ENCODE measurements at regions not wholly inside any gene's neighbourhood (a gene's known extent, or its start where the extent isn't known, plus 50 kb on each side); places are given as distances from the start of the nearest gene placed in this dataset.

DNA sequence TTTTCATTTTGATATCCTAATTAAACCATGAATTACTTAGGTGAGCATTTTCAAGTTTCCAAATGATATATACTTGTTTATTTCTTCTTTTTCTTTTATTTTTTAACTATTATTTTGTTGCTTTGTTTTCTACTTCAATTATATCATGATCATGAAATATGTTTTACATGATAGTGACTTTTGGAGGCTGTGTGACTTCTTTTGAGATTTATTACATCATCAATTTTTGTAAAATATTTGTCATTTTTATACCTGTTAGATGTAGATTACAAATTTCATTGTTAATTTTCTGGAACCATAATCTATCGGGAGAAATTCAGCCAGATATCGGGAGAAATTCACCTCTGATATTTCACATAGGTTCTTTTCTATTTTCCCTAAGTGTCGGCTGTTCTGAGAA is 228.6 kb downstream of the RAD51AP2 start:
- DNase-seq (ENCODE audit: low spot score) = no peak
- 90% methylated on average over 3 of the region's 3 CpGs for WGBS
- Histone ChIP-seq H3K27me3 (replicated peaks; ENCODE audit: insufficient read depth) (no peaks in the 10 kb centered on the region), H3K27ac (no peak overlapping the region), H3K9me3 (no peaks in the 10 kb centered on the region), H3K4me3 (no peak overlapping the region), H3K4me1 (replicated peaks) (no peaks in the 10 kb centered on the region), H3K36me3 (no peaks in the 10 kb centered on the region)
- no peak for TF ChIP-seq POLR2A (IDR thresholded peaks at IDR 0.05)
- TF ChIP-seq, protein P1, sequence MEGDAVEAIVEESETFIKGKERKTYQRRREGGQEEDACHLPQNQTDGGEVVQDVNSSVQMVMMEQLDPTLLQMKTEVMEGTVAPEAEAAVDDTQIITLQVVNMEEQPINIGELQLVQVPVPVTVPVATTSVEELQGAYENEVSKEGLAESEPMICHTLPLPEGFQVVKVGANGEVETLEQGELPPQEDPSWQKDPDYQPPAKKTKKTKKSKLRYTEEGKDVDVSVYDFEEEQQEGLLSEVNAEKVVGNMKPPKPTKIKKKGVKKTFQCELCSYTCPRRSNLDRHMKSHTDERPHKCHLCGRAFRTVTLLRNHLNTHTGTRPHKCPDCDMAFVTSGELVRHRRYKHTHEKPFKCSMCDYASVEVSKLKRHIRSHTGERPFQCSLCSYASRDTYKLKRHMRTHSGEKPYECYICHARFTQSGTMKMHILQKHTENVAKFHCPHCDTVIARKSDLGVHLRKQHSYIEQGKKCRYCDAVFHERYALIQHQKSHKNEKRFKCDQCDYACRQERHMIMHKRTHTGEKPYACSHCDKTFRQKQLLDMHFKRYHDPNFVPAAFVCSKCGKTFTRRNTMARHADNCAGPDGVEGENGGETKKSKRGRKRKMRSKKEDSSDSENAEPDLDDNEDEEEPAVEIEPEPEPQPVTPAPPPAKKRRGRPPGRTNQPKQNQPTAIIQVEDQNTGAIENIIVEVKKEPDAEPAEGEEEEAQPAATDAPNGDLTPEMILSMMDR (IDR thresholded peaks at IDR 0.05) = no peak
- no peak for TF ChIP-seq POLR2AphosphoS5 (IDR thresholded peaks at IDR 0.05)
- intact Hi-C loops (cut with DNase I) = no loop called here

DNA sequence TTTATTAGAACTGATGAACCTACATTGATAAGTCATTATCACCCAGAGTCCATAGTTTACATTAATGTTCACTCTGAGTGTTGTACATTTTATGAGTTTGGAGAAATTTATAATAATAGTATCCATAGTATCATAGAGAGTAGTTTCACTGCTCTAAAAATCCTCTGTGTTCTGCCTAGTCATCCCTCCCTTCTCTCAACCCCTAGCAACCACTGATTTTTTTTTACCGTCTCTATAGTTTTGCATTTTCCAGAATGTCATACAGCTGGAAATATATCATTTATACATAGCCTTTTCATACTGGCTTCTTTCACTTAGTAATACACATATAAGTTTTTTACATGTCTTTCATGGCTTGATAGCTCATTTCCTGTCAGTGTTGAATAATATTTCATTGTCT is 231.1 kb downstream of the RAD51AP2 start:
- 71% methylated on average over 1 of the region's 1 CpG for WGBS
- no peak overlapping the region for H3K4me3 ChIP-seq
- intact Hi-C loops (cut with DNase I) = no loop called here

DNA sequence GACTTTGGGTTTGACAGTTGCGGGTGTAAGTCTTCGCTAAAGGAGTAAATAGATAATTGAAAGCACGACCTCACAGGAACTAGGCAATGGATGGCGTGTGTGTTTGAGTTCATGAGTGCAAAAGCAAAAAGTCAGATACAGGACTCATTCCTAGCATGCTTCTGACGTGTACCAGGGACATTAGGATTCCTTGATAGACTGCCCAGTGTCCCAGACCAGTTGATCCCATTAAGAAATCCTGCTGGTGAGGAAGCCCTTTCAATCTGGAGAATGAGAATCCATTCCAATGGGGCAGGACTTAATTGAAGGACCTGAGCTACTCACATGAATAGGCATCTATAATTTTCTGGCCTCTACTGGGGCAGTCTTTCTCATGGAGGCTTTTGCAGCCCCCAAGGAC is 235.4 kb downstream of the RAD51AP2 start:
- 90% methylated on average over 5 of the region's 5 CpGs for WGBS
- intact Hi-C loops (cut with DNase I) = no loop called here
- no peaks in the 10 kb centered on the region for H3K36me3 ChIP-seq
- no peaks in the 10 kb centered on the region for H3K9me3 ChIP-seq
- H3K27me3 ChIP-seq (replicated peaks; ENCODE audit: insufficient read depth) = no peaks in the 10 kb centered on the region
- H3K27ac ChIP-seq = no peak overlapping the region
- no peak overlapping the region for H3K4me3 ChIP-seq
- TF ChIP-seq, protein P1 (IDR thresholded peaks at IDR 0.05) = no peak
- no peak for TF ChIP-seq POLR2A (IDR thresholded peaks at IDR 0.05)
- no peak for TF ChIP-seq POLR2AphosphoS5 (IDR thresholded peaks at IDR 0.05)
- DNase-seq (ENCODE audit: low spot score) = no peak
- no peaks in the 10 kb centered on the region for H3K4me1 ChIP-seq (replicated peaks)

More for the DNA sequence above, 231.1 kb downstream of the RAD51AP2 start:
- Histone ChIP-seq H3K27me3 (replicated peaks; ENCODE audit: insufficient read depth) (no peaks in the 10 kb centered on the region), H3K4me1 (replicated peaks) (no peaks in the 10 kb centered on the region), H3K36me3 (no peaks in the 10 kb centered on the region), H3K27ac (no peak overlapping the region), H3K9me3 (no peaks in the 10 kb centered on the region)
- no peak for DNase-seq (ENCODE audit: low spot score)
- TF ChIP-seq POLR2AphosphoS5 (IDR thresholded peaks at IDR 0.05) = no peak
- no peak for TF ChIP-seq POLR2A (IDR thresholded peaks at IDR 0.05)
- TF ChIP-seq, protein P1 (IDR thresholded peaks at IDR 0.05) = no peak

DNA sequence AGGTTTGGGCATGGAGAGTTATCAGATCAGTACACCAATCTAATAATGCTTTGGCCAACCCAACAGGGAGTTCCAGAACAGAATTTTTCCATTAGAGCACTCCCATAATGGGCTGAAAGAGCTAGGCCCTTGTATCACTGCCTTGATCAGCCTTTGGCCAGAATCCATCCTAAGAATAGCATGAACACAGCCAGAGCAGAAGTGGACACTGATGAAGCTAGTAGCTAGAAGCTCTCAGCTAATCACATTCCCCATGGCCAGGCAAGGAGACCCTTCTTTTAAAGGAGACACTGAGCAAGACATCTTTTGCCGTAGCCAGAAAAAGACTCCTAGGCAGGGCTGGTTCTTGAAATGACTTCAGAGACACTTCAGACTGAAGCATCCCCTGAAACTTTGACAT is 236.0 kb downstream of the RAD51AP2 start:
- DNase-seq (ENCODE audit: low spot score) = no peak
- no peaks in the 10 kb centered on the region for H3K27me3 ChIP-seq (replicated peaks; ENCODE audit: insufficient read depth)
- H3K4me3 ChIP-seq = no peak overlapping the region
- WGBS = 100% methylated on average over 1 of the region's 1 CpG
- TF ChIP-seq, protein P1 (IDR thresholded peaks at IDR 0.05) = no peak
- TF ChIP-seq POLR2A (IDR thresholded peaks at IDR 0.05) = no peak
- no peak for TF ChIP-seq POLR2AphosphoS5 (IDR thresholded peaks at IDR 0.05)
- H3K36me3 ChIP-seq = no peaks in the 10 kb centered on the region
- H3K4me1 ChIP-seq (replicated peaks) = no peaks in the 10 kb centered on the region
- no peak overlapping the region for H3K27ac ChIP-seq
- intact Hi-C loops (cut with DNase I) = no loop called here
- no peaks in the 10 kb centered on the region for H3K9me3 ChIP-seq

DNA sequence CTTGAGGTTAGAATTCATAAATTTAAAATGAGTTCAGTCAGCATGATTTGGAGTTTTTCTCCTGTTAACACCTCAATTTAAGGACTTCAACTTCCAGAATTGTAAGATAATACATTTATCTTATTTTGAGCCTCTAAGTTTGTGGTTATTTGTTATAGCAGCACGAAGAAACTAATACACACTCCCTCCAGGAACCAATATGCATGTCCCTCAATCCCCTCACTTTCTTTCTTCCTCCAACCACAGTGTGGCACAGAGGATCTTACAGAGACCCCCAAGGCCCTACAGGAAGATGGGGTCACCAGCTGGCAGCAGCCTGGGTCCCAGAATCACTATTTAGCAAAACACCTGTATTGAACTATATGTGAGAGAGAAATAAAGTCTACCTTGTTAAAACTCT is 242.0 kb downstream of the RAD51AP2 start:
- no peak overlapping the region for H3K4me3 ChIP-seq
- no peaks in the 10 kb centered on the region for H3K4me1 ChIP-seq (replicated peaks)
- no peaks in the 10 kb centered on the region for H3K27me3 ChIP-seq (replicated peaks; ENCODE audit: insufficient read depth)
- no peak for DNase-seq (ENCODE audit: low spot score)
- no peaks in the 10 kb centered on the region for H3K36me3 ChIP-seq
- no peaks in the 10 kb centered on the region for H3K9me3 ChIP-seq
- no peak overlapping the region for H3K27ac ChIP-seq
- intact Hi-C loops (cut with DNase I) = no loop called here
- TF ChIP-seq, protein P1 (IDR thresholded peaks at IDR 0.05) = no peak
- TF ChIP-seq POLR2AphosphoS5 (IDR thresholded peaks at IDR 0.05) (no peak), POLR2A (IDR thresholded peaks at IDR 0.05) (no peak)
- WGBS = 98% methylated on average over 1 of the region's 1 CpG

Measured in prostate gland (tissue), 2 donors.